Glutamatergic neuron (in vitro differentiated cells): ENCODE measurements at regions not wholly inside any gene's neighbourhood (a gene's known extent, or its start where the extent isn't known, plus 50 kb on each side); places are given as distances from the start of the nearest gene placed in this dataset.

ENCODE experiments used
- DNase-seq: peaks from one replicate; pipeline ENCODE4 v3.0.0; 2022
- H3K27ac Mint-ChIP-seq: one replicate; pipeline ENCODE4 v1.8.0; 2020; ENCODE audit warnings: mild to moderate bottlenecking, mixed read lengths, inconsistent platforms; ENCODE audit not compliant: unreplicated experiment
- H3K27me3 Mint-ChIP-seq: one replicate; pipeline ENCODE4 v1.8.0; 2020; ENCODE audit warnings: mild to moderate bottlenecking, moderate library complexity, mixed read lengths, inconsistent platforms; ENCODE audit not compliant: unreplicated experiment
- H3K36me3 Mint-ChIP-seq: one replicate; pipeline ENCODE4 v1.8.0; 2020; ENCODE audit warnings: mild to moderate bottlenecking, mixed read lengths, inconsistent platforms; ENCODE audit not compliant: unreplicated experiment
- H3K4me1 Mint-ChIP-seq: one replicate; pipeline ENCODE4 v1.8.0; 2020; ENCODE audit warnings: mild to moderate bottlenecking, low read depth, mixed read lengths, inconsistent platforms; ENCODE audit not compliant: unreplicated experiment
- H3K4me3 Mint-ChIP-seq: one replicate; pipeline ENCODE4 v1.8.0; 2020; ENCODE audit warnings: mild to moderate bottlenecking, mixed read lengths, inconsistent platforms; ENCODE audit not compliant: unreplicated experiment
- H3K9me3 Mint-ChIP-seq: one replicate; pipeline ENCODE4 v1.8.0; 2020; ENCODE audit warnings: mild to moderate bottlenecking, moderate library complexity, mixed read lengths, inconsistent platforms; ENCODE audit not compliant: unreplicated experiment
- TF ChIP-seq, protein P1 (sequence below): fragments of 200-600 bp; sonication (generic); IDR thresholded peaks from one replicate; pipeline ENCODE4 v1.5.0; 2021; ENCODE audit not compliant: partially characterized antibody, unreplicated experiment

DNA sequence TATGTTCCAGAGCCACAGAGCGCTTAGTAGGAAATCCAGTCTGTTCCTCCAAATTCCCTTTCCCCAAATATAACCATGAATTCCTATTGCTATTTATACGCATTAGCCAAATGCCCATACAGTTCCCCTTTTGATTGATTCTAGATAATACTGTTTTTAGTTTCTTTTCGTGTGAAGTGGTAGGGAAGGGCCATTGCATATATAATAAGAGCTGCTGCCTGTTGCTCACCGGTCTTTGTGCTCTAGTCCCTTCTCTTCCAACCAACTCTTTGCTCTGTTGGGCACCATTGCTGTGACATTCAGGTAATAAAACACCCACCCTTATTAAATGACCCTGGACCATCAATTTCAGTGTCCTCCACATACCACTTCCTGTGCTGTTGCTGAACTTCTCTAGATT, 379.9 kb upstream of the KCNMB2 start:
- Mint-ChIP-seq H3K27me3 (peaks cover 1% of the 10 kb centered on the region), H3K27ac (no peak overlapping the region), H3K36me3 (peaks cover 4% of the 10 kb centered on the region), H3K9me3 (peaks cover 6% of the 10 kb centered on the region), H3K4me3 (no peak overlapping the region), H3K4me1 (peaks cover 11% of the 10 kb centered on the region)
- no peak for DNase-seq
- TF ChIP-seq, protein P1, sequence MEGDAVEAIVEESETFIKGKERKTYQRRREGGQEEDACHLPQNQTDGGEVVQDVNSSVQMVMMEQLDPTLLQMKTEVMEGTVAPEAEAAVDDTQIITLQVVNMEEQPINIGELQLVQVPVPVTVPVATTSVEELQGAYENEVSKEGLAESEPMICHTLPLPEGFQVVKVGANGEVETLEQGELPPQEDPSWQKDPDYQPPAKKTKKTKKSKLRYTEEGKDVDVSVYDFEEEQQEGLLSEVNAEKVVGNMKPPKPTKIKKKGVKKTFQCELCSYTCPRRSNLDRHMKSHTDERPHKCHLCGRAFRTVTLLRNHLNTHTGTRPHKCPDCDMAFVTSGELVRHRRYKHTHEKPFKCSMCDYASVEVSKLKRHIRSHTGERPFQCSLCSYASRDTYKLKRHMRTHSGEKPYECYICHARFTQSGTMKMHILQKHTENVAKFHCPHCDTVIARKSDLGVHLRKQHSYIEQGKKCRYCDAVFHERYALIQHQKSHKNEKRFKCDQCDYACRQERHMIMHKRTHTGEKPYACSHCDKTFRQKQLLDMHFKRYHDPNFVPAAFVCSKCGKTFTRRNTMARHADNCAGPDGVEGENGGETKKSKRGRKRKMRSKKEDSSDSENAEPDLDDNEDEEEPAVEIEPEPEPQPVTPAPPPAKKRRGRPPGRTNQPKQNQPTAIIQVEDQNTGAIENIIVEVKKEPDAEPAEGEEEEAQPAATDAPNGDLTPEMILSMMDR, result no peak

DNA sequence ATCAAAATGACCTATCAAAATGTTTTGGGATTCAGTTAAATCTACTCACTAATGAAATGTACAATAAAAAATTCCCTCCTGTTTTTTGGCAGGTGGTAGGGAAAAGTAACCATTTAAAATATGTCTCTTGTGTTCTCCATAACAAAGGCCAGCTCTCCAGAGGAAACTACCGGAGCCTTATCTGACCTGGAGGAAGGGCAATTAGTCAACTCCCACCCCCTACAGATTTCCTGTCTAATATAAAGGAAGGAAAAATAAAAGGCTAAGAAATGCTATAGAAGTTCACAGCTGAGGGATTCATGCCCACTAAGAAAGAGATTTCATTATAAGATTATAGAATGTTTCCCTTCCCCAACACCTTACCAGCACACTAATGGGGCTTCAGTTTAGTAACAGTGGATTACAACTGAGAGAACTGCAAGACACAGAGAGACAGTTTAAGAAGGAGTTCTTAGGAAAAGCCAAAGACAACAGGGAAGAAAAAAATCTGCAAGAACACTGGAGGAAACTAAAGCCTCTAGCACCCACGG, 376.5 kb upstream of the KCNMB2 start:
- TF ChIP-seq, protein P1, result no peak
- DNase-seq, result no peak
- Mint-ChIP-seq H3K4me1 (peaks cover 9% of the 10 kb centered on the region), H3K4me3 (no peak overlapping the region), H3K27ac (no peak overlapping the region), H3K27me3 (peaks cover 1% of the 10 kb centered on the region), H3K9me3 (peaks cover 6% of the 10 kb centered on the region), H3K36me3 (peaks cover 4% of the 10 kb centered on the region)

DNA sequence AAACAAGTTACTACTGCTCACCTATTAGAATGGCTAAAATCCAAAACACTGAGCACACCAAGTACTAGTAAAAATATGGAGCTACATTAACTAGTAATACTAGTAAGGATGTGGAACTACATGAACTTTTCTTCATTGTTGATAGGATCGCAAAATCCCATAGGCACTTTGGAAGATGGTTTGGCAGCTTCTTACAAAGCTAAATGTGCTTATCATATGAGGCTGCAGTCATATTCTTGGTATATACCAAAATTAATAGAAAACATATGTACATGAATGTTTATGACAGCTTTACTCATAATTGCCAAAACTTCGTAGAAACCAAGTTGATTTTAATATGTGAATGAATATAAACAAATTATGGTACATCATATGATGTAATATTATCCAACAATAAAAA, 366.8 kb upstream of the KCNMB2 start:
- H3K9me3 Mint-ChIP-seq, result no peaks in the 10 kb centered on the region
- H3K4me3 Mint-ChIP-seq, result no peak overlapping the region
- no peaks in the 10 kb centered on the region for H3K36me3 Mint-ChIP-seq
- TF ChIP-seq, protein P1, result no peak
- H3K27ac Mint-ChIP-seq, result no peak overlapping the region
- DNase-seq, result no peak
- H3K27me3 Mint-ChIP-seq, result no peaks in the 10 kb centered on the region
- peaks cover 9% of the 10 kb centered on the region for H3K4me1 Mint-ChIP-seq

DNA sequence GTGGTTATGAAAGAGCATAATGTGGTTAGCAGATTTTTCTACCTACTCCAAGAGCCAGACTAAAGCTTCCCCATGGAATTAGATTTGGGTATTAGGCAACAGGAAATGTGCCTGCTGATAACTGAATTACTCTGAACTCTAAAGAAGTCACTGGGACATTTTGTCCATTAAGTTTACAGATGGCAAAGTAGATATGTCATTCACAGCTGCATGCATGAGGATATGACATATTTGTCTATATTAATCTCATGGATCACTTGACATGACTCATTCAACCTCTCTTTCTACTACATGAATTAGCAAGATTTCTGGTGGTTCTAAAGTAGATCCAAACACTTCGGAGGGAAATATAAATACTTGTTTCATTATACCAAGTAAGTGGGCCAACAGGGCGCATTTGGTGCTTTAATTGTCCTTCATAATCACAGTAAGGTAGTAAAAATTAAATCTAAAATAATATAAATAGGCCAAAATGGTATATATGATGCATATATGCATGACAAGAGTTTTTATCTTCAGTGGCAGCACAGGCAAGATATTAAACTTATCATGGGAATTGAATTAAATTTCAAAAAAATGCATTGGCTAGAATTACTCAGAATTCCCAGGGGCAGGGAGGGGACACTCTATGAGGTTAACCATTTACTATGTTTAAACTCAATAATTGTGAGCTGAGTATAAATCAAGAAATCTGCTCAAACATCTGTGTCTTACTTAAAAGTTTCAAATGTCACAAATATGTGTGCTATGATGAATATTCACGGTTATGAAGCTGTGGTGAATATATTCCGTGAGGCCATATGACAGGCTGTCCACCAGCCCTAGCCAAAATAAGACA, 365.3 kb upstream of the KCNMB2 start:
- H3K4me3 Mint-ChIP-seq, result no peak overlapping the region
- TF ChIP-seq, protein P1, result no peak
- no peak overlapping the region for H3K27ac Mint-ChIP-seq
- H3K9me3 Mint-ChIP-seq, result no peaks in the 10 kb centered on the region
- DNase-seq, result no peak
- H3K4me1 Mint-ChIP-seq, result peaks cover 9% of the 10 kb centered on the region
- H3K36me3 Mint-ChIP-seq, result no peaks in the 10 kb centered on the region
- no peaks in the 10 kb centered on the region for H3K27me3 Mint-ChIP-seq

DNA sequence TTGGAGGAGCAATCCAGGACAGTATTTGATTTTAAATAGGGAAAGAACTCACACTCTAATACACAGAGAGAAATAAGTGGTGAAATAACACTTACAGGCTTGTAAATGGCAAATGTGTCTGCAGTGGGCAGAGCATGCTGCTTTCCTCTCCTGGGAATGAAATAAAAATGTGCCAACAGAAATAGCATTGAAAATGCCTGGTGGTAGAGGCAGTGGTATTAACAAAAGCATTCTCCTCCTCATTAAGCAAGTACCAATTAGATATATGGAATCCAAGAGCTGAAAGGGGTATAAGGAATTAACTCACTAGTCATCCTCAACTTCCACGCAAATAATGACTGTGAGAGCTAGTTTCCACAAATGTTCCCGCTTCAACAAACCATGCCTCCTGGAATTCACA, 364.1 kb upstream of the KCNMB2 start:
- no peak for DNase-seq
- Mint-ChIP-seq H3K27me3 (no peaks in the 10 kb centered on the region), H3K27ac (peak overlapping the region; percentile 25), H3K9me3 (no peaks in the 10 kb centered on the region), H3K4me1 (peaks cover 9% of the 10 kb centered on the region), H3K36me3 (no peaks in the 10 kb centered on the region), H3K4me3 (no peak overlapping the region)
- TF ChIP-seq, protein P1, result no peak
